Prostate gland (tissue), 2 donors: ENCODE measurements at regions not wholly inside any gene's neighbourhood (a gene's known extent, or its start where the extent isn't known, plus 50 kb on each side); places are given as distances from the start of the nearest gene placed in this dataset.

ENCODE experiments used
- CTCF ChIP-seq, 4 experiments: fragments of 200-600 bp in 2 of 4; fragments of 450-650 bp in 2 of 4; sonication (generic) in 2 of 4; IDR thresholded peaks; 1 replicate in 3 of 4; 2 replicates in 1 of 4; pipeline ENCODE4 v1.5.1; 2016 to 2019; ENCODE audit warnings: antibody characterized with exemption in 4 of 4, mild to moderate bottlenecking in 2 of 4, moderate library complexity in 2 of 4
- POLR2A ChIP-seq: fragments of 450-650 bp; IDR thresholded peaks from one replicate; pipeline ENCODE4 v1.6.1; 2016; ENCODE audit warnings: antibody characterized with exemption, mild to moderate bottlenecking

GRCh38 chr1:200234938-200235337 lies 174.9 kb downstream of the ZNF281 start:
- no peak for TF ChIP-seq CTCF (IDR thresholded peaks at IDR 0.05)
- TF ChIP-seq POLR2A: no peak
